Stomach (tissue), 8 donors: ENCODE measurements at regions not wholly inside any gene's neighbourhood (a gene's known extent, or its start where the extent isn't known, plus 50 kb on each side); places are given as distances from the start of the nearest gene placed in this dataset.
A peak's percentile ranks its signal among the peaks of the same experiment; 100 is the strongest.

Source experiments
- DNase-seq, 2 donors: peaks; one replicate each; pipeline versions ENCODE4 v3.0.0 to v3.0.0-alpha.2; 2013 to 2019
- H3K27ac ChIP-seq, 5 donors: fragments of 200-600 bp in 4 of 5; sonication (generic) in 4 of 5; one replicate each; pipeline ENCODE4 v1.5.1; 2013 to 2019; ENCODE audit warnings: mild to moderate bottlenecking in 1 of 5, moderate library complexity in 1 of 5
- H3K27me3 ChIP-seq, 3 donors: fragments of 200-600 bp; sonication (generic); one replicate each; pipeline ENCODE4 v1.5.1; 2017 to 2019; ENCODE audit warnings: mixed run types in 1 of 3
- H3K36me3 ChIP-seq, 4 donors: fragments of 200-600 bp; sonication (generic); 1 replicate in 3 of 4; 2 replicates in 1 of 4; pipeline ENCODE4 v1.5.1; 2016 to 2019
- H3K4me1 ChIP-seq, 4 donors: fragments of 200-600 bp; sonication (generic); one replicate each; pipeline ENCODE4 v1.5.1; 2016 to 2019
- H3K4me3 ChIP-seq, 4 donors: fragments of 200-600 bp; sonication (generic) in 3 of 4; one replicate each; pipeline ENCODE4 v1.5.1; 2016 to 2019; ENCODE audit warnings: mild to moderate bottlenecking in 1 of 4
- H3K9me3 ChIP-seq, 4 donors: fragments of 200-600 bp; sonication (generic); one replicate each; pipeline ENCODE4 v1.5.1; 2016 to 2019
- CTCF ChIP-seq, 7 experiments: fragments of 450-650 bp in 4 of 7; fragments of 200-600 bp in 3 of 7; sonication (generic) in 3 of 7; IDR thresholded peaks; one replicate each; pipeline ENCODE4 v1.5.1; 2016 to 2019; ENCODE audit warnings: antibody characterized with exemption in 7 of 7, control low read depth in 2 of 7, mild to moderate bottlenecking in 1 of 7
- EP300 ChIP-seq: sonication (generic); formaldehyde crosslinking; IDR thresholded peaks from one replicate; pipeline ENCODE4 v1.6.1; 2017; ENCODE audit warnings: antibody characterized with exemption
- POLR2A ChIP-seq, 4 donors: fragments of 450-650 bp; IDR thresholded peaks; one replicate each; pipeline ENCODE4 v1.6.1; 2016; ENCODE audit warnings: antibody characterized with exemption in 4 of 4, control low read depth in 2 of 4, mild to moderate bottlenecking in 1 of 4, moderate library complexity in 1 of 4
- POLR2AphosphoS5 ChIP-seq, 3 donors: sonication (generic); formaldehyde crosslinking; IDR thresholded peaks; one replicate each; pipeline ENCODE4 v1.6.1; 2016; ENCODE audit warnings: antibody characterized with exemption in 3 of 3
- WGBS, 5 donors: extraction: QIAGEN DNeasy Blood & Tissue Kit in 3 of 5; methylation state at CpG; one replicate each; pipeline versions ENCODE4 v1.1.5 to v1.1.7; 2013 to 2018; 5-methylcytosine and 5-hydroxymethylcytosine counted together
- intact Hi-C: fragments of 100-400 bp; cut with DNase I; formaldehyde crosslinking; loops from one replicate; pipeline ENCODE4 v1.15.1; 2023; ENCODE audit warnings: low total_unique reads
- donor health status: healthy with polysubstance abuse.
- donor health status: Bipolar disorder and iron deficiency.
- donor health status: healthy.

GRCh38 chr21:41684381-41685245, 82.2 kb downstream of the RIPK4 start:
- H3K27me3 ChIP-seq, result peaks cover 0 to 10% (median 0%) of the 10 kb centered on the region in 3 donors
- no peaks in the 10 kb centered on the region for H3K9me3 ChIP-seq
- no peak overlapping the region for H3K4me3 ChIP-seq
- TF ChIP-seq CTCF (IDR thresholded peaks at IDR 0.05) (no peak), POLR2AphosphoS5 (IDR thresholded peaks at IDR 0.05) (peak in 1 of 3 donors; percentile 40), EP300 (no peak), POLR2A (IDR thresholded peaks at IDR 0.05) (no peak)
- DNase-seq, result peak; percentile 74 to 81
- H3K27ac ChIP-seq, result peak overlapping the region; percentile 54 to 97 (median 66)
- no peaks in the 10 kb centered on the region for H3K36me3 ChIP-seq
- H3K4me1 ChIP-seq, result peaks cover 13 to 58% (median 32%) of the 10 kb centered on the region in 4 donors
- WGBS, 5 donors, result 41 to 54% (median 48%) methylated on average over 26 of the region's 26 CpGs
- intact Hi-C loops, result no loop called here

GRCh38 chr21:41683815-41684214, 83.0 kb downstream of the RIPK4 start:
- Histone ChIP-seq H3K27ac (peak overlapping the region; percentile 54 to 97 (median 66)), H3K4me1 (peaks cover 18 to 66% (median 40%) of the 10 kb centered on the region in 4 donors), H3K9me3 (no peaks in the 10 kb centered on the region), H3K36me3 (no peaks in the 10 kb centered on the region), H3K27me3 (peaks cover 0 to 16% (median 0%) of the 10 kb centered on the region in 3 donors), H3K4me3 (no peak overlapping the region)
- intact Hi-C loops, result no loop called here
- DNase-seq, result no peak
- 77 to 91% (median 82%) methylated on average over 8 to 10 of the region's 10 CpGs for WGBS, 5 donors
- TF ChIP-seq CTCF (IDR thresholded peaks at IDR 0.05), result no peak
- no peak for TF ChIP-seq POLR2A (IDR thresholded peaks at IDR 0.05)
- TF ChIP-seq POLR2AphosphoS5 (IDR thresholded peaks at IDR 0.05), result no peak
- no peak for TF ChIP-seq EP300

GRCh38 chr21:41682719-41683179, 84.1 kb downstream of the RIPK4 start:
- H3K4me3 ChIP-seq, result no peak overlapping the region
- H3K9me3 ChIP-seq, result no peaks in the 10 kb centered on the region
- H3K36me3 ChIP-seq, result no peaks in the 10 kb centered on the region
- WGBS, 5 donors, result 66 to 78% (median 72%) methylated on average over 14 to 17 of the region's 17 CpGs
- TF ChIP-seq POLR2AphosphoS5 (IDR thresholded peaks at IDR 0.05) (no peak), POLR2A (IDR thresholded peaks at IDR 0.05) (no peak), EP300 (no peak), CTCF (IDR thresholded peaks at IDR 0.05) (no peak)
- DNase-seq, result no peak
- peak overlapping the region; percentile 86 to 97 (median 91) for H3K27ac ChIP-seq
- H3K4me1 ChIP-seq, result peaks cover 18 to 77% (median 50%) of the 10 kb centered on the region in 4 donors
- intact Hi-C loops, result no loop called here
- H3K27me3 ChIP-seq, result peaks cover 0 to 23% (median 0%) of the 10 kb centered on the region in 3 donors

GRCh38 chr21:41681939-41682718, 84.7 kb downstream of the RIPK4 start:
- TF ChIP-seq POLR2A (IDR thresholded peaks at IDR 0.05), result no peak
- no peak for TF ChIP-seq EP300
- TF ChIP-seq CTCF (IDR thresholded peaks at IDR 0.05), result no peak
- no peak for TF ChIP-seq POLR2AphosphoS5 (IDR thresholded peaks at IDR 0.05)
- H3K4me3 ChIP-seq, result no peak overlapping the region
- peaks cover 18 to 79% (median 51%) of the 10 kb centered on the region in 4 donors for H3K4me1 ChIP-seq
- peak overlapping the region; percentile 86 to 97 (median 91) for H3K27ac ChIP-seq
- peaks cover 0 to 23% (median 0%) of the 10 kb centered on the region in 3 donors for H3K27me3 ChIP-seq
- H3K9me3 ChIP-seq, result no peaks in the 10 kb centered on the region
- DNase-seq, result no peak
- WGBS, 5 donors, result 75 to 86% (median 79%) methylated on average over 24 of the region's 24 CpGs
- intact Hi-C loops, result no loop called here
- no peaks in the 10 kb centered on the region for H3K36me3 ChIP-seq
